ENCODE measurements at regions not wholly inside any gene's neighbourhood (a gene's known extent, or its start where the extent isn't known, plus 50 kb on each side); places are given as distances from the start of the nearest gene placed in this dataset.

DNA sequence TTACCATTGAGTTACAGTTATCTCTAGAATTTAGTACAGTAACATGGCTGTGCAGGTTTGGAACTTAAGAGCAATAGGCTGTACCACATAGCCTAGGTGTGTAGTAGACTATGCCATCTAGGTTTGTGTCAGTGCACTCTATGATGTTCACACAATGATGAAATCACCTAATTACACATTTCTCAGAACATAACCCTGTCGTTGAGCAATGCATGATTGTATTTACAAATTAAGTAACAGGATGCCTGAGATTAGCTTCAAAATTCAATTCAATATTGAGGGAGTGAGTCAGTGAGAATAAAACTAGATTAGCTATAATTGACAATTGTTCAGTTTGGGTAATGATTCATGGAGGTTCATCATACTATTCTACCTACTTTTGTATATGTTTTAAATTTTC, 633.8 kb downstream of the IGSF11 start:
- Histone ChIP-seq H3K4me3 (no peak overlapping the region), H3K27ac (no peak overlapping the region), H3K4me1 (peaks cover 0 to 14% (median 0%) of the 10 kb centered on the region in 4 donors), H3K36me3 (no peaks in the 10 kb centered on the region), H3K9me3 (no peaks in the 10 kb centered on the region), H3K27me3 (no peaks in the 10 kb centered on the region)
- intact Hi-C loops (cut with DNase I), result no loop called here
- ATAC-seq (peak; percentile 84 to 97 (median 93)), DNase-seq (no peak)
- 15% methylated on average over 1 of the region's 1 CpG for WGBS (ENCODE audit: insufficient coverage, low coverage, low lambda C conversion rate, missing lambda C conversion rate)
- TF ChIP-seq, protein P1, sequence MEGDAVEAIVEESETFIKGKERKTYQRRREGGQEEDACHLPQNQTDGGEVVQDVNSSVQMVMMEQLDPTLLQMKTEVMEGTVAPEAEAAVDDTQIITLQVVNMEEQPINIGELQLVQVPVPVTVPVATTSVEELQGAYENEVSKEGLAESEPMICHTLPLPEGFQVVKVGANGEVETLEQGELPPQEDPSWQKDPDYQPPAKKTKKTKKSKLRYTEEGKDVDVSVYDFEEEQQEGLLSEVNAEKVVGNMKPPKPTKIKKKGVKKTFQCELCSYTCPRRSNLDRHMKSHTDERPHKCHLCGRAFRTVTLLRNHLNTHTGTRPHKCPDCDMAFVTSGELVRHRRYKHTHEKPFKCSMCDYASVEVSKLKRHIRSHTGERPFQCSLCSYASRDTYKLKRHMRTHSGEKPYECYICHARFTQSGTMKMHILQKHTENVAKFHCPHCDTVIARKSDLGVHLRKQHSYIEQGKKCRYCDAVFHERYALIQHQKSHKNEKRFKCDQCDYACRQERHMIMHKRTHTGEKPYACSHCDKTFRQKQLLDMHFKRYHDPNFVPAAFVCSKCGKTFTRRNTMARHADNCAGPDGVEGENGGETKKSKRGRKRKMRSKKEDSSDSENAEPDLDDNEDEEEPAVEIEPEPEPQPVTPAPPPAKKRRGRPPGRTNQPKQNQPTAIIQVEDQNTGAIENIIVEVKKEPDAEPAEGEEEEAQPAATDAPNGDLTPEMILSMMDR (IDR thresholded peaks at IDR 0.05), result no peak

DNA sequence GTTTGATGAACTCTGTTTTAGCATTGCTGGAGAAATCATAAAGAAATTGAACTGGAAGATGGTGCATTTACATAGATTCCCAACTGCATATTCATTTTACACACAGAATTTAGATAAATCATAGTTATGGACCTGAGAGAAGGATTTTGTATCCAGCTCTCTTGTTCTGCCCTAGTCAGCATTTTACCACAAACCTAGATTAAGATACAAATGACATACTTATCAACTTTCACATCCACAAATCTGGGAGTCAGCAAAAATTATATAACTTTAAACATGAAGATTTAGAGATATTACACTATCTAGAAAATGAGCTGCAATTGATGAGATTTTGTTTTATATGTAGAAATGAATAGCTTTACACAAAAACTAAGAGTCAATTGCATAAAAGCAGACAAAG, 632.8 kb downstream of the IGSF11 start:
- Histone ChIP-seq H3K27ac (no peak overlapping the region), H3K9me3 (no peaks in the 10 kb centered on the region), H3K36me3 (no peaks in the 10 kb centered on the region), H3K4me1 (peaks cover 0 to 14% (median 0%) of the 10 kb centered on the region in 4 donors), H3K27me3 (no peaks in the 10 kb centered on the region), H3K4me3 (no peak overlapping the region)
- ATAC-seq, result no peak
- TF ChIP-seq, protein P1 (IDR thresholded peaks at IDR 0.05), result no peak
- no peak for TF ChIP-seq POLR2A (IDR thresholded peaks at IDR 0.05)
- DNase-seq, result no peak
- intact Hi-C loops (cut with DNase I), result no loop called here

DNA sequence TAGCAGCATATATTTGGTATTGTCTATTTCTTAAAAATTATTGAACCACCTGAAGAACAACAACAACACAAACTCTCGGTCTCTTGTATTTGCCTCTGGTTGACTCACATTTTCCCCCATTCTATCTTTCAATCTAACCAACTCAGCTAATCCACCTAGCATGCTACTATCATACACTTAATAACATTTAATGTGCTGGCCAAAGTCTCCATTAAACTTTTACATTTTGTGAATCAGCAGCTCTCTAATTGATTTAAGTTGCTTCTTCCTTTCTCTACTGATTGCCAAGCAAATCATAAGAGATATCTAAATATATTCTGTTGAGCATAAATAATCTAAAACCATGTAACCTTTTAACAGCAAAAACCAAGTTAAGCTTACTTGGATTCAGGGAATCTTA, 631.7 kb downstream of the IGSF11 start:
- WGBS (ENCODE audit: insufficient coverage, low coverage, low lambda C conversion rate, missing lambda C conversion rate), result 89% methylated on average over 1 of the region's 1 CpG
- no peaks in the 10 kb centered on the region for H3K36me3 ChIP-seq
- TF ChIP-seq, protein P1 (IDR thresholded peaks at IDR 0.05), result no peak
- TF ChIP-seq POLR2A (IDR thresholded peaks at IDR 0.05), result no peak
- no peak overlapping the region for H3K27ac ChIP-seq
- DNase-seq, result no peak
- H3K4me1 ChIP-seq, result peaks cover 0 to 14% (median 0%) of the 10 kb centered on the region in 4 donors
- H3K4me3 ChIP-seq, result no peak overlapping the region
- no peaks in the 10 kb centered on the region for H3K27me3 ChIP-seq
- no peaks in the 10 kb centered on the region for H3K9me3 ChIP-seq
- intact Hi-C loops (cut with DNase I), result no loop called here
- no peak for ATAC-seq

DNA sequence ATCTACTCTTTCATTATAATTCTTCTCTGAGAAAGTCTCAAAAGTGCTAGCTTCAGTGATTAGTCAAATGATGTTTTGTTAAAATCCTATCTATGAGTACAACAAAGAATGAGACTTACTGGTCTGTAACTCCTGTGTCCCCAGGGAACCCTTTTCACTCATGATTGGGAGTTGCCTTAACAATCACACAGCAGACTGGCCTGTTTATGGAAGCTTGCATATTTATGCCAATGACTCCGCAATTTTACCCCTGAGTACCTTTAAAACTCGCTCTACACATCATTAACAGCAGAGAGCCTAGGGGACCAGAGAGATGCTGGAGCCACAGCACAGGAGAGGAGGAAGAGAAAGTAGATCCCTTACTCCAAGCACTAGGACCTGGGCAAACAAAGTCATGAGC, 628.1 kb downstream of the IGSF11 start:
- intact Hi-C loops (cut with DNase I), result no loop called here
- ATAC-seq (no peak), DNase-seq (no peak)
- Histone ChIP-seq H3K27me3 (no peaks in the 10 kb centered on the region), H3K4me1 (no peaks in the 10 kb centered on the region), H3K27ac (no peak overlapping the region), H3K4me3 (no peak overlapping the region), H3K9me3 (no peaks in the 10 kb centered on the region), H3K36me3 (no peaks in the 10 kb centered on the region)
- no CpG with 5 or more reads among the region's 2 CpGs for WGBS (ENCODE audit: insufficient coverage, low coverage, low lambda C conversion rate, missing lambda C conversion rate)
- TF ChIP-seq, protein P1 (IDR thresholded peaks at IDR 0.05), result no peak
- no peak for TF ChIP-seq POLR2A (IDR thresholded peaks at IDR 0.05)

- H3K36me3 ChIP-seq, result no peaks in the 10 kb centered on the region
- no peak overlapping the region for H3K4me3 ChIP-seq
- no peak for ATAC-seq
- intact Hi-C loops (cut with DNase I), result no loop called here
- no peaks in the 10 kb centered on the region for H3K27me3 ChIP-seq
- H3K4me1 ChIP-seq, result no peaks in the 10 kb centered on the region
- H3K9me3 ChIP-seq, result no peaks in the 10 kb centered on the region
- no peak overlapping the region for H3K27ac ChIP-seq
- TF ChIP-seq, protein P1 (IDR thresholded peaks at IDR 0.05), result no peak
- no peak for TF ChIP-seq POLR2A (IDR thresholded peaks at IDR 0.05)
- DNase-seq, result no peak
Measured at GRCh38 chr3:118408431-118408830, 626.2 kb downstream of the IGSF11 start.

All from right lobe of liver (tissue), 6 donors.